HCT116 (cell line): ENCODE measurements at regions not wholly inside any gene's neighbourhood (a gene's known extent, or its start where the extent isn't known, plus 50 kb on each side); places are given as distances from the start of the nearest gene placed in this dataset.

Source experiments
- ATAC-seq: fragments of 200-7000 bp; cut with Tn5 transposase; 2 replicates; pipeline ENCODE4 v1.9.1; 2020; ENCODE audit warnings: mild to moderate bottlenecking, moderate library complexity
- BruUV-seq: library from RNA; stranded (reverse); fragments of 400-500 nt; replicated peaks from 2 replicates; lab custom pipeline; 2021; lab: Mats Ljungman, UMichigan
- CTCF ChIA-PET: fragments of 300-600 bp; sonication (Branson Sonifier 250); formaldehyde crosslinking; loops from one replicate; lab custom pipeline; 2021; ENCODE audit warnings: antibody characterized with exemption; lab: Charles Lee
- POLR2A ChIA-PET: fragments of 300-600, 350-600 bp; sonication (Branson Sonifier 250); formaldehyde crosslinking; loops from one replicate; lab custom pipeline; 2021; ENCODE audit warnings: antibody characterized with exemption; lab: Charles Lee
- RAD21 ChIA-PET, 2 experiments: fragments of 300-600 bp; sonication (Branson Sonifier 250); formaldehyde crosslinking; loops; one replicate each; lab custom pipeline; 2023; ENCODE audit warnings: low total read pairs in 2 of 2; ENCODE audit not compliant: uncharacterized antibody in 2 of 2, unreplicated experiment in 2 of 2, low non-redundant PET in 1 of 2; lab: Charles Lee
- DNase-seq: peaks from one replicate; pipeline ENCODE4 v3.0.0-alpha.2; 2010; ENCODE audit warnings: low read depth, low spot score
- H2AFZ ChIP-seq: fragments of 200-600 bp; shearing (Covaris generic), sonication (generic); 2 replicates; pipeline ENCODE4 v1.6.1; 2017; ENCODE audit warnings: low read depth, mixed run types, mixed read lengths, antibody characterized with exemption, low read length; ENCODE audit not compliant: poor library complexity, severe bottlenecking
- H3K27ac ChIP-seq: 2 replicates; pipeline ENCODE4 v1.5.1; 2012; ENCODE audit warnings: low read depth, low read length
- H3K27me3 ChIP-seq: fragments of 200-600 bp; sonication (generic); 2 replicates; pipeline ENCODE4 v1.6.1; 2016; ENCODE audit warnings: mixed run types, low read length, mixed read lengths; ENCODE audit not compliant: insufficient read depth
- H3K36me3 ChIP-seq, 2 experiments: fragments of 200-500 bp in 1 of 2; fragments of 200-600 bp in 1 of 2; sonication (Bioruptor generic) in 1 of 2; sonication (generic) in 1 of 2; 2 replicates each; pipeline versions ENCODE4 v1.5.1 to v1.6.1; 2014 to 2016; ENCODE audit warnings: low read length in 2 of 2, inconsistent platforms in 1 of 2, mixed read lengths in 1 of 2, mixed run types in 1 of 2; ENCODE audit not compliant: insufficient read depth in 2 of 2, control insufficient read depth in 1 of 2
- H3K4me1 ChIP-seq, 2 experiments: fragments of 200-600 bp in 1 of 2; sonication (generic) in 1 of 2; 2 replicates each; pipeline versions ENCODE4 v1.5.1 to v1.6.1; 2012 to 2017; ENCODE audit warnings: low read length in 2 of 2, inconsistent platforms in 1 of 2, mild to moderate bottlenecking in 1 of 2, mixed read lengths in 1 of 2, mixed run types in 1 of 2, moderate library complexity in 1 of 2; ENCODE audit not compliant: insufficient read depth in 2 of 2, control insufficient read depth in 1 of 2
- H3K4me2 ChIP-seq: fragments of 200-600 bp; sonication (generic); 2 replicates; pipeline ENCODE4 v1.6.1; 2017; ENCODE audit warnings: mixed run types, low read length, mixed read lengths
- H3K4me3 ChIP-seq, 2 experiments: fragments of 200-600 bp in 1 of 2; sonication (generic) in 1 of 2; replicated peaks in 1 of 2; 2 replicates each; pipeline ENCODE4 v1.5.1; 2011 to 2016; ENCODE audit warnings: low read length in 2 of 2, control low read depth in 1 of 2, low read depth in 1 of 2, mild to moderate bottlenecking in 1 of 2, mixed read lengths in 1 of 2, mixed run types in 1 of 2
- H3K79me2 ChIP-seq: fragments of 200-600 bp; sonication (generic); 2 replicates; pipeline ENCODE4 v1.6.1; 2017; ENCODE audit warnings: mild to moderate bottlenecking, mixed run types, low read length, moderate library complexity, mixed read lengths; ENCODE audit not compliant: insufficient read depth
- H3K9ac ChIP-seq: fragments of 200-600 bp; sonication (generic); 2 replicates; pipeline ENCODE4 v1.6.1; 2016; ENCODE audit warnings: low read length, mixed read lengths
- H3K9me2 ChIP-seq: fragments of 200-600 bp; sonication (generic), shearing (Covaris generic); 2 replicates; pipeline ENCODE4 v1.6.1; 2017; ENCODE audit warnings: mixed run types, mild to moderate bottlenecking, moderate library complexity; ENCODE audit not compliant: insufficient read depth
- H3K9me3 ChIP-seq, 2 experiments: fragments of 200-500 bp in 1 of 2; fragments of 200-600 bp in 1 of 2; sonication (Bioruptor generic) in 1 of 2; sonication (generic) in 1 of 2; 2 replicates each; pipeline ENCODE4 v1.6.1; 2014 to 2017; ENCODE audit warnings: low read length in 2 of 2, mixed read lengths in 2 of 2, inconsistent platforms in 1 of 2, low read depth in 1 of 2, mild to moderate bottlenecking in 1 of 2, mixed run types in 1 of 2, moderate library complexity in 1 of 2; ENCODE audit not compliant: control insufficient read depth in 1 of 2, insufficient read depth in 1 of 2
- H4K20me1 ChIP-seq: fragments of 200-600 bp; sonication (generic), shearing (Covaris generic); 2 replicates; pipeline ENCODE4 v1.6.1; 2017; ENCODE audit warnings: mixed run types, mild to moderate bottlenecking, moderate library complexity; ENCODE audit not compliant: insufficient read depth
- ATF3 ChIP-seq: IDR thresholded peaks from 2 replicates; pipeline ENCODE4 v1.6.1; 2012
- CTCF ChIP-seq, 3 experiments: fragments of 200-600 bp in 1 of 3; sonication (generic) in 1 of 3; IDR thresholded peaks in 2 of 3; conservative IDR thresholded peaks in 1 of 3; 2 replicates each; pipeline ENCODE4 v1.5.1; 2012 to 2017; ENCODE audit warnings: low read depth in 2 of 3, low read length in 2 of 3, antibody characterized with exemption in 1 of 3, borderline replicate concordance in 1 of 3, control low read depth in 1 of 3, mild to moderate bottlenecking in 1 of 3, mixed read lengths in 1 of 3, mixed run types in 1 of 3, moderate library complexity in 1 of 3; ENCODE audit not compliant: insufficient read depth in 1 of 3
- EGR1 ChIP-seq: IDR thresholded peaks from 2 replicates; pipeline ENCODE4 v1.6.1; 2012; ENCODE audit warnings: low read depth
- ELF1 ChIP-seq: IDR thresholded peaks from 2 replicates; pipeline ENCODE4 v1.6.1; 2012; ENCODE audit warnings: low read depth, borderline replicate concordance
- JUND ChIP-seq: IDR thresholded peaks from 2 replicates; pipeline ENCODE4 v1.6.1; 2012
- MAX ChIP-seq: IDR thresholded peaks from 2 replicates; pipeline ENCODE4 v1.6.1; 2012
- REST ChIP-seq: IDR thresholded peaks from 2 replicates; pipeline ENCODE4 v1.6.1; 2012; ENCODE audit warnings: low read depth
- SIN3A ChIP-seq: IDR thresholded peaks from 2 replicates; pipeline ENCODE4 v1.6.1; 2012; ENCODE audit warnings: low read depth
- intact Hi-C: fragments of 100-400 bp; cut with micrococcal nuclease; formaldehyde crosslinking; loops from 2 replicates; pipeline ENCODE4 v1.10.0; 2022

GRCh38 chr16:62149631-62150030, 113.4 kb upstream of the CDH8 start:
- H3K4me1 ChIP-seq, result no peaks in the 10 kb centered on the region
- ChIA-PET POLR2A (no interaction called here), CTCF (no interaction called here), RAD21 (no interaction called here)
- no peak overlapping the region for H3K27ac ChIP-seq
- ATAC-seq (no peak), DNase-seq (no peak)
- H3K9ac ChIP-seq, result no peak overlapping the region
- no peaks in the 10 kb centered on the region for H3K9me2 ChIP-seq
- H4K20me1 ChIP-seq, result no peaks in the 10 kb centered on the region
- no TSS peak for BruUV-seq
- intact Hi-C loops, result no loop called here
- peaks cover 0 to 8% of the 10 kb centered on the region in 2 experiments; a peak in 2 of 4 replicates for H3K9me3 ChIP-seq
- TF ChIP-seq ATF3 (no peak), EGR1 (no peak), SIN3A (no peak), ELF1 (no peak), REST (no peak), JUND (no peak), MAX (no peak), CTCF (IDR thresholded peaks at IDR 0.05 in 2 of 3, conservative IDR thresholded peaks at IDR 0.05 in 1 of 3; ENCODE audit: borderline replicate concordance in 1 of 3, insufficient read depth in 1 of 3, low read depth in 2 of 3, low read length in 2 of 3) (no peak)
- no peaks in the 10 kb centered on the region for H3K27me3 ChIP-seq
- H3K36me3 ChIP-seq, result no peaks in the 10 kb centered on the region
- H3K79me2 ChIP-seq, result no peaks in the 10 kb centered on the region
- no peak overlapping the region for H3K4me2 ChIP-seq
- H3K4me3 ChIP-seq, result no peak overlapping the region
- no peak overlapping the region for H2AFZ ChIP-seq
